Hepatocyte (in vitro differentiated cells): ENCODE measurements at regions not wholly inside any gene's neighbourhood (a gene's known extent, or its start where the extent isn't known, plus 50 kb on each side); places are given as distances from the start of the nearest gene placed in this dataset.

ENCODE experiments used
- EZH2phosphoT487 ChIP-seq: fragments of 200-600 bp; sonication (generic); IDR thresholded peaks from one replicate; pipeline ENCODE4 v1.6.1; 2018; ENCODE audit warnings: antibody characterized with exemption, mild to moderate bottlenecking, low read depth, moderate library complexity; ENCODE audit not compliant: unreplicated experiment, severe bottlenecking
- TF ChIP-seq, protein P1 (sequence below): fragments of 200-600 bp; sonication (generic); IDR thresholded peaks from 2 replicates; pipeline ENCODE4 v1.5.1; 2016; ENCODE audit warnings: antibody characterized with exemption, mild to moderate bottlenecking; ENCODE audit not compliant: poor library complexity

GRCh38 chrX:42934020-42934726 is 156.2 kb upstream of the PPP1R2C start:
- no peak for TF ChIP-seq EZH2phosphoT487
- TF ChIP-seq, protein P1, sequence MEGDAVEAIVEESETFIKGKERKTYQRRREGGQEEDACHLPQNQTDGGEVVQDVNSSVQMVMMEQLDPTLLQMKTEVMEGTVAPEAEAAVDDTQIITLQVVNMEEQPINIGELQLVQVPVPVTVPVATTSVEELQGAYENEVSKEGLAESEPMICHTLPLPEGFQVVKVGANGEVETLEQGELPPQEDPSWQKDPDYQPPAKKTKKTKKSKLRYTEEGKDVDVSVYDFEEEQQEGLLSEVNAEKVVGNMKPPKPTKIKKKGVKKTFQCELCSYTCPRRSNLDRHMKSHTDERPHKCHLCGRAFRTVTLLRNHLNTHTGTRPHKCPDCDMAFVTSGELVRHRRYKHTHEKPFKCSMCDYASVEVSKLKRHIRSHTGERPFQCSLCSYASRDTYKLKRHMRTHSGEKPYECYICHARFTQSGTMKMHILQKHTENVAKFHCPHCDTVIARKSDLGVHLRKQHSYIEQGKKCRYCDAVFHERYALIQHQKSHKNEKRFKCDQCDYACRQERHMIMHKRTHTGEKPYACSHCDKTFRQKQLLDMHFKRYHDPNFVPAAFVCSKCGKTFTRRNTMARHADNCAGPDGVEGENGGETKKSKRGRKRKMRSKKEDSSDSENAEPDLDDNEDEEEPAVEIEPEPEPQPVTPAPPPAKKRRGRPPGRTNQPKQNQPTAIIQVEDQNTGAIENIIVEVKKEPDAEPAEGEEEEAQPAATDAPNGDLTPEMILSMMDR, result no peak
